Ovary (tissue), 7 donors: ENCODE measurements at regions not wholly inside any gene's neighbourhood (a gene's known extent, or its start where the extent isn't known, plus 50 kb on each side); places are given as distances from the start of the nearest gene placed in this dataset.

Experiments
- DNase-seq, 5 donors: peaks; one replicate each; pipeline ENCODE4 v3.0.0-alpha.2; 2019 to 2020
- H3K27ac ChIP-seq, 2 donors: fragments of 200-600 bp; one replicate each; pipeline versions ENCODE4 v1.5.1 to v1.8.0; 2019 to 2022
- H3K27me3 ChIP-seq: fragments of 200-600 bp; one replicate; pipeline ENCODE4 v1.8.0; 2022
- H3K36me3 ChIP-seq: fragments of 200-600 bp; sonication (generic); one replicate; pipeline ENCODE4 v1.5.1; 2019
- H3K4me1 ChIP-seq: one replicate; pipeline ENCODE4 v1.8.1; 2013; ENCODE audit warnings: mild to moderate bottlenecking, moderate library complexity; ENCODE audit not compliant: insufficient read depth
- H3K4me3 ChIP-seq: fragments of 200-600 bp; sonication (generic); one replicate; pipeline ENCODE4 v1.5.1; 2017
- H3K9me3 ChIP-seq, 2 donors: fragments of 200-600 bp in 1 of 2; sonication (generic) in 1 of 2; one replicate each; pipeline versions ENCODE4 v1.5.1 to v1.8.1; 2013 to 2019; ENCODE audit warnings: mild to moderate bottlenecking in 1 of 2, moderate library complexity in 1 of 2
- EP300 ChIP-seq: sonication (generic); formaldehyde crosslinking; IDR thresholded peaks from one replicate; pipeline ENCODE4 v1.6.1; 2017; ENCODE audit warnings: antibody characterized with exemption
- POLR2A ChIP-seq: fragments of 450-650 bp; IDR thresholded peaks from one replicate; pipeline ENCODE4 v1.6.1; 2017; ENCODE audit warnings: antibody characterized with exemption, mild to moderate bottlenecking, moderate library complexity
- WGBS, 3 donors: extraction: QIAGEN DNeasy Blood & Tissue Kit in 1 of 3; methylation state at CpG; one replicate each; pipeline versions ENCODE4 v1.1.5 to v1.1.7; 2013 to 2017; 5-methylcytosine and 5-hydroxymethylcytosine counted together
- intact Hi-C, 4 donors: fragments of 100-400 bp; cut with DNase I; formaldehyde crosslinking; loops; one replicate each; pipeline versions ENCODE4 v1.11.0 to v1.15.1; 2022 to 2023
- TF ChIP-seq, protein P1 (sequence below), 3 donors: fragments of 450-650 bp in 2 of 3; fragments of 200-600 bp in 1 of 3; IDR thresholded peaks; one replicate each; pipeline versions ENCODE4 v1.5.1 to v1.8.0; 2016 to 2022; ENCODE audit warnings: antibody characterized with exemption in 3 of 3, mild to moderate bottlenecking in 1 of 3
- donor health status: DM: no; HTN: no; CAD: no; lungs with moderate emphysema.
- donor health status: DM: no; HTN: no; CAD: no.
- donor health status: Bipolar disorder and iron deficiency.
- donor health status: DM: no; HTN: no; CAD: no.
- donor health status: DM: yes; HTN: yes; CAD: no.

DNA sequence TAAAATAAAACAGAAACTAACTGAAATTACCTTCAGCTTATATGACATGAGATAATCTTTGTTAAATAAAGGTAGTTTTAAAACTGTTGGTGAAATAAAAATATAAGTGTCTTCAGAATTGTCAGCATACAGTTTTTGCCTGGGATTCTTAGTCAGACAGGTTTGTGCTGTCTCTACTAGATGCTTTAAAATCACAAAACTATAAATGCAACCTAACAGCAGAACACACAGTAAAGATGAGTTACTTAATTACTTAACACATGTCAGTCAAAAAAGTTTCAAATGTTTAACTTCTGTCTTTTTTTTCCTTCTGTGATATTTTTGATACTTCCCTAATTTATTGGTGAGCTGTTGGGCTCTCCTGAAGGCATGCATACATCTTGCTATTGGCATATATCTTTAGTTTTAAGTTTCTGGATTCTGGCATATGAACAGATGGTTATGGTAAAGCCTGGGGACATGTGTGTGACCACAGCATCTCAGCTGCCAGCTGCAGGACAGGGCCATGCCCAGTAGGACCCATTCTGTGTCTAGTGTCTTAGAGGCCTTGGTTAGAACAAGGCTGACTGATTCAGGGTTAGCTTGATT is 231.1 kb upstream of the NUDT12 start:
- no peaks in the 10 kb centered on the region for H3K4me1 ChIP-seq
- no peak for TF ChIP-seq EP300
- TF ChIP-seq POLR2A, result no peak
- TF ChIP-seq, protein P1, sequence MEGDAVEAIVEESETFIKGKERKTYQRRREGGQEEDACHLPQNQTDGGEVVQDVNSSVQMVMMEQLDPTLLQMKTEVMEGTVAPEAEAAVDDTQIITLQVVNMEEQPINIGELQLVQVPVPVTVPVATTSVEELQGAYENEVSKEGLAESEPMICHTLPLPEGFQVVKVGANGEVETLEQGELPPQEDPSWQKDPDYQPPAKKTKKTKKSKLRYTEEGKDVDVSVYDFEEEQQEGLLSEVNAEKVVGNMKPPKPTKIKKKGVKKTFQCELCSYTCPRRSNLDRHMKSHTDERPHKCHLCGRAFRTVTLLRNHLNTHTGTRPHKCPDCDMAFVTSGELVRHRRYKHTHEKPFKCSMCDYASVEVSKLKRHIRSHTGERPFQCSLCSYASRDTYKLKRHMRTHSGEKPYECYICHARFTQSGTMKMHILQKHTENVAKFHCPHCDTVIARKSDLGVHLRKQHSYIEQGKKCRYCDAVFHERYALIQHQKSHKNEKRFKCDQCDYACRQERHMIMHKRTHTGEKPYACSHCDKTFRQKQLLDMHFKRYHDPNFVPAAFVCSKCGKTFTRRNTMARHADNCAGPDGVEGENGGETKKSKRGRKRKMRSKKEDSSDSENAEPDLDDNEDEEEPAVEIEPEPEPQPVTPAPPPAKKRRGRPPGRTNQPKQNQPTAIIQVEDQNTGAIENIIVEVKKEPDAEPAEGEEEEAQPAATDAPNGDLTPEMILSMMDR (IDR thresholded peaks at IDR 0.05), result no peak
- no peaks in the 10 kb centered on the region for H3K27me3 ChIP-seq
- no peak overlapping the region for H3K4me3 ChIP-seq
- DNase-seq, result no peak
- no peaks in the 10 kb centered on the region for H3K36me3 ChIP-seq
- peaks cover 0 to 7% of the 10 kb centered on the region in 2 donors for H3K9me3 ChIP-seq
- H3K27ac ChIP-seq, result no peak overlapping the region
- intact Hi-C loops, result no loop called here

DNA sequence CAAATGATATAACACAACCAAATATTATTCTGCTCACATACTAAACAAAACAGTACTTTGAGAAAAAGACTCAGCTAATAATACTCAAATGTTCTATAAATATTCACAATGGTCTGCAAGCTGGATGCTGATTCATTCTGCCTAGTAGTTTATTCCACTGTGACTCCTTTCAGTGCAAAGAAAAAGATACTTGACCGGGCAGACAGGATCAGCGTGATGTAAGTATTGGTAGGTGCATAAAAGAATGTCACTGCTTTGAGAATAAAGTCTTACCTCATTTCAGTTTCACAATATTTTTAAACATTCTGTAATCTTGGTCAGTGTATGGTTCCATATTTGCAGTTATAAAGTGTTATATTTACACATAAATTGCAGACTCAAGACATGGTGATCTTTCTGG is 223.0 kb upstream of the NUDT12 start:
- no peak for DNase-seq
- Histone ChIP-seq H3K4me1 (no peaks in the 10 kb centered on the region), H3K4me3 (no peak overlapping the region), H3K9me3 (peaks cover 0 to 6% of the 10 kb centered on the region in 2 donors), H3K27me3 (no peaks in the 10 kb centered on the region), H3K36me3 (no peaks in the 10 kb centered on the region), H3K27ac (no peak overlapping the region)
- intact Hi-C loops, result no loop called here
- TF ChIP-seq EP300, result no peak
- no peak for TF ChIP-seq POLR2A
- TF ChIP-seq, protein P1 (IDR thresholded peaks at IDR 0.05), result no peak
- WGBS, 3 donors, result 67 to 90% (median 75%) methylated on average over 2 of the region's 2 CpGs

- no peaks in the 10 kb centered on the region for H3K9me3 ChIP-seq
- H3K27ac ChIP-seq, result no peak overlapping the region
- 95 to 99% (median 98%) methylated on average over 1 of the region's 1 CpG for WGBS, 3 donors
- no peaks in the 10 kb centered on the region for H3K36me3 ChIP-seq
- H3K4me3 ChIP-seq, result no peak overlapping the region
- DNase-seq, result no peak
- intact Hi-C loops, result no loop called here
- H3K27me3 ChIP-seq, result no peaks in the 10 kb centered on the region
- TF ChIP-seq, protein P1 (IDR thresholded peaks at IDR 0.05), result no peak
- TF ChIP-seq POLR2A (no peak), EP300 (no peak)
- H3K4me1 ChIP-seq, result no peaks in the 10 kb centered on the region
These were observed 221.1 kb upstream of the NUDT12 start for GRCh38 chr5:103783669-103784068.

- no peak for DNase-seq
- TF ChIP-seq, protein P1 (IDR thresholded peaks at IDR 0.05), result no peak
- no peak for TF ChIP-seq POLR2A
- TF ChIP-seq EP300, result no peak
- no peaks in the 10 kb centered on the region for H3K9me3 ChIP-seq
- 47 to 57% (median 49%) methylated on average over 2 of the region's 2 CpGs for WGBS, 3 donors
- H3K4me1 ChIP-seq, result no peaks in the 10 kb centered on the region
- H3K27me3 ChIP-seq, result no peaks in the 10 kb centered on the region
- intact Hi-C loops, result no loop called here
- no peaks in the 10 kb centered on the region for H3K36me3 ChIP-seq
- H3K27ac ChIP-seq, result no peak overlapping the region
- no peak overlapping the region for H3K4me3 ChIP-seq
These were observed 218.2 kb upstream of the NUDT12 start for GRCh38 chr5:103780794-103781193.

DNA sequence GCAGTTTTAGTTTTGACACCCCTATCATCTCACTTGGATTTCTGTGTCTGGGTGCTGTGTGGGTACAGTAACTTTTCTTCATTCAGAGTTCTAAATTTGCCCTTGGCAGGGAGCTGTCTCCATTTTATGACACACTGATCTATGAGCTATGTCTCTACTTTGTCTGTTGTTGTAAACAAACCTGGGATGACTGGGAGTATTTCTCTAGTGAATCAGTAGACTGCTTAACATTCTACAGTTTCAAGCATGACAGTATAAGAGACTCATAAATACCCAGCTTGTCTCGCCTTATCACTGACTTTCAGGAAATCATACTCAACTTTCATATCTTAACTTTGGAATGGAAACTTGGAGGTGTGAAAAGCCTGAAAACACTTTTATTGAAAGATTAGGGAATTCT is 212.1 kb upstream of the NUDT12 start:
- no peak overlapping the region for H3K4me3 ChIP-seq
- H3K27ac ChIP-seq, result no peak overlapping the region
- no peaks in the 10 kb centered on the region for H3K9me3 ChIP-seq
- no peak for DNase-seq
- 54 to 61% (median 59%) methylated on average over 1 of the region's 1 CpG for WGBS, 3 donors
- intact Hi-C loops, result no loop called here
- H3K4me1 ChIP-seq, result no peaks in the 10 kb centered on the region
- no peak for TF ChIP-seq EP300
- no peak for TF ChIP-seq POLR2A
- TF ChIP-seq, protein P1 (IDR thresholded peaks at IDR 0.05), result no peak
- no peaks in the 10 kb centered on the region for H3K36me3 ChIP-seq
- no peaks in the 10 kb centered on the region for H3K27me3 ChIP-seq
